Uterus (tissue), 2 donors: ENCODE measurements at regions not wholly inside any gene's neighbourhood (a gene's known extent, or its start where the extent isn't known, plus 50 kb on each side); places are given as distances from the start of the nearest gene placed in this dataset.

ENCODE experiments used
- POLR2A ChIP-seq, 2 donors: fragments of 450-650 bp; IDR thresholded peaks; one replicate each; pipeline ENCODE4 v1.6.1; 2016; ENCODE audit warnings: antibody characterized with exemption in 2 of 2, mild to moderate bottlenecking in 1 of 2, moderate library complexity in 1 of 2
- TF ChIP-seq, protein P1 (sequence below), 4 experiments: fragments of 200-600 bp in 2 of 4; fragments of 450-650 bp in 2 of 4; sonication (generic) in 2 of 4; IDR thresholded peaks; one replicate each; pipeline ENCODE4 v1.5.1; 2016 to 2019; ENCODE audit warnings: antibody characterized with exemption in 4 of 4, mild to moderate bottlenecking in 2 of 4, moderate library complexity in 1 of 4

DNA sequence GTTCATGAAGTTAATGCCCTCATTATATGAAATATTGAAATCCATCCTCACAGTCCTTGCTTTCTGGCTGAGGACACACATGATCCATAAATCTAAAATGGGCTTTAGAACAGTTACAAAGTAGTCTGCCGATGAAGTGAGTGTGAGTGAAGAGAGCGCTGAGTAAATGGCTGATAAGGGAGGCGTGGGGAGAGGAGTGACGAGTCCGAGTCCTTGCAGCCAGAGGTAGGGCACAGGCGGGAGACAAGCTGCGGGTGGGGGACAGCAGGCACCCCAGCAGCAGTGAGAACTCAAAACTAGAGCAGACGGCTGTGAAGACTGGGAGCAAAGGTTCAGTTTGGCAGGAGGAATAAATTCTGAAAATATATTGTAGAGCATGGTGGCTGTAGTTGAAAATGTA, 140.1 kb upstream of the ATP2B1 start:
- TF ChIP-seq, protein P1, sequence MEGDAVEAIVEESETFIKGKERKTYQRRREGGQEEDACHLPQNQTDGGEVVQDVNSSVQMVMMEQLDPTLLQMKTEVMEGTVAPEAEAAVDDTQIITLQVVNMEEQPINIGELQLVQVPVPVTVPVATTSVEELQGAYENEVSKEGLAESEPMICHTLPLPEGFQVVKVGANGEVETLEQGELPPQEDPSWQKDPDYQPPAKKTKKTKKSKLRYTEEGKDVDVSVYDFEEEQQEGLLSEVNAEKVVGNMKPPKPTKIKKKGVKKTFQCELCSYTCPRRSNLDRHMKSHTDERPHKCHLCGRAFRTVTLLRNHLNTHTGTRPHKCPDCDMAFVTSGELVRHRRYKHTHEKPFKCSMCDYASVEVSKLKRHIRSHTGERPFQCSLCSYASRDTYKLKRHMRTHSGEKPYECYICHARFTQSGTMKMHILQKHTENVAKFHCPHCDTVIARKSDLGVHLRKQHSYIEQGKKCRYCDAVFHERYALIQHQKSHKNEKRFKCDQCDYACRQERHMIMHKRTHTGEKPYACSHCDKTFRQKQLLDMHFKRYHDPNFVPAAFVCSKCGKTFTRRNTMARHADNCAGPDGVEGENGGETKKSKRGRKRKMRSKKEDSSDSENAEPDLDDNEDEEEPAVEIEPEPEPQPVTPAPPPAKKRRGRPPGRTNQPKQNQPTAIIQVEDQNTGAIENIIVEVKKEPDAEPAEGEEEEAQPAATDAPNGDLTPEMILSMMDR (IDR thresholded peaks at IDR 0.05) = no peak
- TF ChIP-seq POLR2A (IDR thresholded peaks at IDR 0.05) = no peak
